Thoracic aorta (tissue), 2 donors: ENCODE measurements at regions not wholly inside any gene's neighbourhood (a gene's known extent, or its start where the extent isn't known, plus 50 kb on each side); places are given as distances from the start of the nearest gene placed in this dataset.

Source experiments
- ATAC-seq: fragments of 150-250 bp; one replicate; pipeline ENCODE4 v1.8.0; 2017; ENCODE audit warnings: low read depth; ENCODE audit not compliant: insufficient number of reproducible peaks, low FRiP score
- DNase-seq: peaks from one replicate; pipeline ENCODE4 v3.0.0-alpha.2; 2020; ENCODE audit warnings: low spot score
- H3K27ac ChIP-seq, 2 donors: fragments of 200-600 bp; sonication (generic); 1 replicate in 1 of 2; 2 replicates in 1 of 2; pipeline ENCODE4 v1.5.1; 2016; ENCODE audit warnings: mild to moderate bottlenecking in 2 of 2, moderate library complexity in 2 of 2
- H3K27me3 ChIP-seq: fragments of 200-600 bp; sonication (generic); replicated peaks from 2 replicates; pipeline ENCODE4 v1.6.0; 2016; ENCODE audit warnings: mild to moderate bottlenecking; ENCODE audit not compliant: insufficient read depth
- H3K36me3 ChIP-seq: fragments of 200-600 bp; sonication (generic); one replicate; pipeline ENCODE4 v1.5.1; 2016
- H3K4me1 ChIP-seq, 2 donors: fragments of 200-600 bp; sonication (generic); 1 replicate in 1 of 2; 2 replicates in 1 of 2; pipeline versions ENCODE4 v1.5.1 to v1.6.0; 2016; ENCODE audit warnings: low read depth in 2 of 2, mild to moderate bottlenecking in 1 of 2; ENCODE audit not compliant: control insufficient read depth in 1 of 2
- H3K4me3 ChIP-seq: fragments of 200-600 bp; sonication (generic); 2 replicates; pipeline ENCODE4 v1.5.1; 2016; ENCODE audit warnings: mild to moderate bottlenecking
- H3K9me3 ChIP-seq: fragments of 200-600 bp; sonication (generic); 2 replicates; pipeline ENCODE4 v1.5.1; 2016
- CTCF ChIP-seq: fragments of 200-600 bp; sonication (generic); IDR thresholded peaks from one replicate; pipeline ENCODE4 v1.5.1; 2019; ENCODE audit warnings: antibody characterized with exemption

GRCh38 chr1:212233321-212233720, 51.9 kb upstream of the PPP2R5A start:
- no peak overlapping the region for H3K27ac ChIP-seq
- H3K9me3 ChIP-seq = no peaks in the 10 kb centered on the region
- TF ChIP-seq CTCF = no peak
- H3K4me3 ChIP-seq = no peak overlapping the region
- no peaks in the 10 kb centered on the region for H3K36me3 ChIP-seq
- H3K27me3 ChIP-seq = no peaks in the 10 kb centered on the region
- DNase-seq = no peak
- ATAC-seq = no peak
- H3K4me1 ChIP-seq = peaks cover 8 to 28% of the 10 kb centered on the region in 2 donors

GRCh38 chr1:212234431-212235395, 50.5 kb upstream of the PPP2R5A start:
- no peaks in the 10 kb centered on the region for H3K9me3 ChIP-seq
- no peaks in the 10 kb centered on the region for H3K27me3 ChIP-seq
- H3K27ac ChIP-seq = peak overlapping the region in 1 of 2 donors; percentile 45
- ATAC-seq = peak; percentile 96
- TF ChIP-seq CTCF = no peak
- peaks cover 14 to 37% of the 10 kb centered on the region in 2 donors for H3K4me1 ChIP-seq
- no peak overlapping the region for H3K4me3 ChIP-seq
- H3K36me3 ChIP-seq = no peaks in the 10 kb centered on the region
- peak; percentile 36 for DNase-seq
